ENCODE measurements at regions not wholly inside any gene's neighbourhood (a gene's known extent, or its start where the extent isn't known, plus 50 kb on each side); places are given as distances from the start of the nearest gene placed in this dataset.
"Not testable (repeated sequence)": the region's sequence is repeated elsewhere in the genome, so short reads cannot be mapped to it uniquely, and the experiment has no call there.

- not testable (repeated sequence) for DNase-seq
Observed at GRCh38 chr15:20286559-20286958, 255.0 kb downstream of the GOLGA6L6 start.

GRCh38 chr15:20285696-20286300 lies 255.8 kb downstream of the GOLGA6L6 start:
- not testable (repeated sequence) for DNase-seq

- not testable (repeated sequence) for DNase-seq
Observed at GRCh38 chr15:20284891-20285535, 256.6 kb downstream of the GOLGA6L6 start.

GRCh38 chr15:20283651-20284050 lies 257.9 kb downstream of the GOLGA6L6 start:
- not testable (repeated sequence) for DNase-seq

GRCh38 chr15:20282491-20282943 lies 259.1 kb downstream of the GOLGA6L6 start:
- DNase-seq, result not testable (repeated sequence)

GRCh38 chr15:20281567-20282275 lies 259.9 kb downstream of the GOLGA6L6 start:
- not testable (repeated sequence) for DNase-seq

DNA sequence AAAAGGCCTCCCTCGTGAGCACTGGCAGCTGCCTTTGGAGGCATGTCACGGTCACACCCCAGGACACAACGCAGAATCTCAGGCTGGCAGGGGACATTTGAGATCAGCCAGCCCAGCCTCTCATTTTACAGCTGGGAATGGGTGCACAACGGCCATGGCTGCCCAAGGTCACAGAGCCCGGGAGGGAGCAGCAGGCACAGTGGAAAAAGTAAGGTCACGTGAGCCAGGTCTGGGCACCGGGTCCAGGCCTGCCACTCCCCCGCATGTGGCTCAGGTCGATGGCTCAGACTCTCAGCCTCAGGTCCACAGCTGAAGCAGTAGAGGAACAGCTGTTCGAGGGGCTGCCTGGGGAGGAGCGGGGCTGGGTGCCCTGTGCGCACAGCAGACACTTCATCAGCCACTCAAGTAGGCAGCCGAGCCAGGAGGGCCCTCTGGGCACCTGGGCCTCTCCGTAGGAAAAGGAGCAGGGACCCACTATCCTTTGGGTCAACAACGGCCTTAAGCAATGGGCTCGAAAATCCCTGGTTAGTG lies 260.6 kb downstream of the GOLGA6L6 start:
- DNase-seq, result no peak

DNA sequence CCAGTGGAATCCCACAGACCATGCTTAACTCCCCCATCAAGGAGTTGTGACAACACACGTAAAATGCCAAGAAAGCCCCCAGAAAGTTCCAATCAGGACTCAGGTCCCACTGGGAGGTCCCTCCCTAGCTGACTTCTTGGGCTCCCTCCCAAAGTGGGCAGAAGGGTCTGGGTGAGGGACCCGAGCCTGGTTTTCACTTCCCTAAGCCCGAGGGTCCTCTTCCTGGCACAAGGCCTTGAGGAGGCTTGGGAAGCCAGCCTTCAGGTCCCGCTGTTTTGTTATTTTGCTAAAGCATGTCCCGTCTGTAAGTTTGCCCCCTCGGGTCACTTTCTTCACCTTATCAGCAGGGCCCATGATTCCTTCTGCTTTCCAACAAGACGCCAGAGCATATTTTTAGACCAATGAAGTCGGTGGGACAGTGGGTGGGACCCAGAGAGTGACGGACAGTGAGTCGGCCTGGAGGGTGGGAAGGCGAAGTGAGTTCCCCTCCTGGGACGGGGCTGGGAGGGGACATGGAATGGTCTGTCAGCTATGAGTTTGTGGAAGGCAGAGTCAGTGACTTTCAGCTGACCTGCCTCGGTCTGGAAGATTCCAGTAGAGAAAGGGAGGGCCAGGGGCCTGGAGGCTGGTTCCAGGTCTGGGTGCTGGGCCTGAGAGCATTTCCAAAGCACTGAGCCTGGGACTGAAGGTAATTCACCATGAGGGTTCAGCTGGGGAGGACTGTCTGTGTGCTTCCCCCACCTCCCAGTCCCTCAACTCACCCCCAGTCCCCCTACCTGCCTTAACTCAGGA lies 261.3 kb downstream of the GOLGA6L6 start:
- not testable (repeated sequence) for DNase-seq

DNA sequence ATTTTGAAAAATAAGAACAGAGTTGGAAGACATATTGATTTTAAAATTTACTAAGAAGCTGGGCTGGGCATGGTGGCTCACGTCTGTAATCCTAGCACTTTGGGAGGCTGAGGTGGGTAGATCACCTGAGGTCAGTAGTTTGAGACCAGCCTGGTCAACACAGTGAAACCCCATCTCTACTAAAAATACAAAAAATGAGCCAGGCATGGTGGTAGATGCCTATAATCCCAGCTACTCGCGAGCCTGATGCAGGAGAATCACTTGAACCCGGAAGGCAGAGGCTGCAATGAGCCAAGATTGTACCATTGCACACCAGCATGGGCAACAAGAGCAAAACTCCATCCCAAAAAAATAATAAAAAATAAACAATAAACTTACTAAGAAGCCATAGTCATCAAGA lies 262.5 kb downstream of the GOLGA6L6 start:
- not testable (repeated sequence) for DNase-seq

DNA sequence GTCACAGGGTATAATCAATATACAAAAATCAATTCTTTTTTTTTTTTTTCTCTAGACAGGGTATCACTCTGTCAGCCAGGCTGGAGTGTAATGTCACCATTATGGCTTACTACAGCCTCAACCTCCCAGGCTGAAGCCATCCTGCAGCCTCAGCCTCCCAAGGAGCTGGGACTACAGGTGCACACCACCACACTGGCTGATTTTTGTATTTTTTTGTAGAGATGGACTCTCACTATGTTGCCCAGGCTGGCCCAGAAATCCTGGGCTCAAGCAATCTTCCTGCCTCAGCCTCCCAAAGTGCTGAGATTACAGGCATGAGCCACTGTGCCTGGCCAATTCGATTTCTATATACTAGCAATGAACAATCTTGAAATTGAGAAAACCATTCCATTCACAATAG lies 263.2 kb downstream of the GOLGA6L6 start:
- not testable (repeated sequence) for DNase-seq

DNA sequence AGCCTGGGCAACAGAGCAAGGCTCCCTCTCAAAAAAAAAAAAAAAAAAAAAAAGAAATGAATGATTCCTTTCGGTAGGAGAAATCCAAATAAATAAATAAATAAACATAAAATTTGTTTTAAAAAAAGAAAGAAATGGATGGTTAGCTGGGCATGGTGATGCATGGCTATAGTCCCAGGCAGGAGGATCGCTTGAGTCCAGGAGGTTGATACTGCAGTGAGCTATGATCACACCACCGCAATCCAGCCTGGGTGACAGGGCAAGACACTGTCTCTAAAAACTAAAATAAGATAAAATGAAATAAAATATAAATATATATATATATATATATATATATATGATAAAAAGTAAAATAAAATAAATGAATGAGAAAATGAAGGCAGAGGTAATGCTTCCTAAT lies 264.1 kb downstream of the GOLGA6L6 start:
- DNase-seq, result not testable (repeated sequence)

GRCh38 chr15:20276312-20277114 lies 265.1 kb downstream of the GOLGA6L6 start:
- DNase-seq, result not testable (repeated sequence)

DNA sequence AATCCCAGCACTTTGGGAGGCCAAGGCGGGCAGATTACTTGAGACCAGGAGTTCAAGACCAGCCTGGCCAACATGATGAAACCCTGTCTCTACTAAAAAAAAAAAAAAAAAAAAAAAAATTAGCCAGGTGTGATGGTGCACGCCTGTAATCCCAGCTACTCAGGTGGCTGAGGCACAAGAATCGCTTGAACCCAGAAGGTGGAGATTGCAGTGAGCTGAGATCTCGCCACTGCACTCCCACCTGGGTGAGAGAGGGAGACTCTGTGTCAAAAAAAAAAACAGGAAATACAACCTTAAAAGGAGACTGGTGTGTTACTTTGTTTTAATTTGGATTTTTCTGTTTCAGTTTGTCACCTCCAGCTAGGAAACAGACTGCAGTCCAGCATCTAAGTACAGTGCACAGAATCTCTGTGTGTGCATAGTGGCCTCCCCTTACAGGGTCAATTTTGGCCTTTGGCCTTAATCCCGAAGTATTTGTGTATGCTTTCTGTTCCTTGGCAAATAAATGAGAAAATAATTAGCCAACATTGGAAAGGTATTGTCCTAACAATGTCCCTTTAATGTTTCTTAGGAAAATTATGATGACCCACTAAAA lies 266.1 kb downstream of the GOLGA6L6 start:
- not testable (repeated sequence) for DNase-seq

DNA sequence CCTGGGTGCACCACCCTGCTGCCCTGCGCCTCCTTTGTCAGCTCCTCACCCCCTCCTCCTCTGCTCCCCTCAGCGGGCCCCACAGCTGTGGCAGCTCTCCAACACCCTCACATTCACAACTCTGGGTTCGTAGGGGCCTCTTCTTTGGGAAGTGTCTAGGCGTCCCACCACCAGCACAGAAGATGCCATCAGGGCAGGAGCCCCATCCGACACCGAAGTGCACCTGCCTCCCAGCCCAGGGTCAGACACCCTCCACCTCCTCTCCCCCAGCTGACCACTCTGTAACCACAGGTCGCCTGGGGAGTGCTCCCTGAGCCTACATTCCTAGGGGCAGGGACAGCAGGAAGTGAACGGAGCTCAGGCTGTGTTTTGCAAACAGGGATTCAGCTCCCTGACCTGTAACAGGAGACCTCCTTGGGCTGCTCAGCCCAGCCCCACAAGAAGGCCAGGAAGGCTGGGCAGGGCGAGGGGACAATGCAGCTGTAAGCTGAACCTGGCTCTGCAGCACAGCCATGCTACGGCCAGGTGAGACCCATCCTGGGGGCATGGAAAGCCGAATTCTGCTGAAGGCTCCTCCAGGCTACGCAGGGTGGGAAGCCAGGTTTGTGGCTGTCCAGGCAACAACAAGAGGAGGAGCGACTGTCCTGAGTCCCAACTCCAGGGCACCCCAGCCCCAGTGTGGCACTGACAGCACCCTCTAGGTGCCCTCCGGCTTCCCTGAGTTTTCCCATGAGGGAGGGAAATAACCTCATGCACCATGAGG lies 269.0 kb downstream of the GOLGA6L6 start:
- DNase-seq, result no peak

GRCh38 chr15:20271647-20272046 lies 270.0 kb downstream of the GOLGA6L6 start:
- no peak for DNase-seq

GRCh38 chr15:20269956-20270355 lies 271.6 kb downstream of the GOLGA6L6 start:
- DNase-seq, result not testable (repeated sequence)

DNA sequence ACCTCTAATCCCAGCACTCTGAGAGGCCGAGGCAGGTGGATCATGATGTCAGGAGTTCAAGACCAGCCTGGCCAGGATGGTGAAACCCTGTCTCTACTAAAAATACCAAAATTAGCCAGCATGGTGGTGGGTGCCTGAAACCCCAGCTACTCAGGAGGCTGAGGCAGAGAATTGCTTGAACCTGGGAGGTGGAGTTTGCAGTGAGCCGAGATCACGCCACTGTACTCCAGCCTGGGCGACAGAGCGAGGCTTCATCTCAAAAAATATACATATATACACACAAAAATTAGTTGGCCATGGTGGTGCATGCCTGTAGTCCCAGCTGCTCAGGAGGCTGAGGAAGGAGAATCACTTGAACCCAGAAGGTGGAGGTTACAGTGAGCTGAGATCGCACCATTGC lies 273.6 kb downstream of the GOLGA6L6 start:
- DNase-seq, result not testable (repeated sequence)

DNA sequence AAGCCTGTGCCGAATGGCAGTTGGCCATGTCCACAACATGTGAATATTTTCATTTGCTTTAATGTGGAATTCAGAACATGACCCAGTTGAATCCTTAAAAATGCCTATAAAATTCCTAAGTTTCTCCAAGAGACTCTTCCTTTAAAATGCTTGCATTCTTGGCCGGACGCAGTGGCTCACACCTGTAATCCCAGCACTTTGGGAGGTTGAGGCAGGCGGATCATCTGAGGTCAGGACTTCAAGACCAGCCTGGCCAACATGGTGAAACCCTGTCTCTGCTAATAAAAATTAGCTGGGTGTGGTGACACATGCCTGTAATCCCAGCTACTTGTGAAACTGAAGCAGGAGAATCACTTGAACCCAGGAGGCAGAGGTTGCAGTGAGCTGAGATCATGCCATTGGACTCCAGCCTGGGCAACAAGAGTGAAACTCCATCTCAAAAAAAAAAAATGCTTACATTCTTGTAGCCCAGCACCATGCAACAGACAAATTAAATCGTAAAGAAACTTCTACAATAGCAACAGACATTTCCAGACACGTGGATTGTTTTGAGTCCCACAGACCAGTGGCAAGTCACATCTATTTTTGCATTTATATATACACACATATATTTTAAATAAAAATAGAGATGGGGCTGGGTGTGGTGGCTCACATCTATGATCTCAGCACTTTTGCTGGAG lies 274.4 kb downstream of the GOLGA6L6 start:
- DNase-seq, result not testable (repeated sequence)

GRCh38 chr15:20265710-20266109 lies 275.9 kb downstream of the GOLGA6L6 start:
- not testable (repeated sequence) for DNase-seq
